KBM-7 (cell line): ENCODE measurements at regions not wholly inside any gene's neighbourhood (a gene's known extent, or its start where the extent isn't known, plus 50 kb on each side); places are given as distances from the start of the nearest gene placed in this dataset.

ENCODE experiments used
- DNase-seq: peaks from one replicate; pipeline ENCODE4 v3.0.0-alpha.2; 2015
- in situ Hi-C: fragments of 300-500 bp; cut with MboI; formaldehyde crosslinking; loops from 2 replicates; pipeline ENCODE4 v1.14.3; 2020; ENCODE audit warnings: low sequenced_read_pairs, low pct_unique_long_range_greater_than_20kb, mixed read lengths

DNA sequence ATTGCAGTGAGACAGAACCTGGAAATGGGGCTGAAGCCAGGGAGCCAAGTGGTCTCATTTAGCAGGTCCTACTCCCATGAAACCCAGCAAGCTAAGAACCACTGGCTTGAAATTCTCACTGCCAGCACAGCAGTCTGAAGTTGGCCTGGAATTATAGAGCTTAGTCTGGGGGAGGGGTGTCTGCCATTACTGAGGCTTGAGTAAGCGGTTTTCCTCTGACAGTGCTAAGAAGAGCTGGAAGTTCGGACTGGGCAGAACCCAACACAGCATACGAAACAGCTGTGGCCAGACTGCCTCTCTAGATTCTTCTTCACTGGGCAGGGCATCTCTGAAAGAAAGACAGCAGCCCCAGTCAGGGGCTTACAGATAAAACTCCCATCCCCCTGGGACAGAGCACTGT, 305.7 kb upstream of the SETBP1 start:
- no peak for DNase-seq
- in situ Hi-C loops = no loop called here

DNA sequence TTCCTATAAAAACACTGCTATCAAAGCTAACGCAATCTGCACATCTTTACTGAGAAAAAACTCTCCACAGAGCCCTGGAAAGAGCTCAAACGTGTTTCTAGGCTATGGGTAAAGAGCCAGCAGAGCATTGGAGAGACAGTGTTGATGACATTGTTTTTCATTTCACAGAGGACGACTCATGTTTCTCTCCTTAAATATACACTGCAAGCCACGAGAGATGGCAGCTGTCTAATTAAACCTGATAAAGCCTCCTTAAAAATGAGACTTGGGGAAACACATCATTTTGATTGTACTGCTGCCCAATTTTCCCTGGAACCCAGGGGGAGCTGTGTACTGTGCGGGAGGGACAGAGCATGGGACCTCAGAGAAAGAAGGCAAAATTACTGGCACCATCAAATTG, 294.3 kb upstream of the SETBP1 start:
- in situ Hi-C loops = no loop called here
- DNase-seq = no peak

DNA sequence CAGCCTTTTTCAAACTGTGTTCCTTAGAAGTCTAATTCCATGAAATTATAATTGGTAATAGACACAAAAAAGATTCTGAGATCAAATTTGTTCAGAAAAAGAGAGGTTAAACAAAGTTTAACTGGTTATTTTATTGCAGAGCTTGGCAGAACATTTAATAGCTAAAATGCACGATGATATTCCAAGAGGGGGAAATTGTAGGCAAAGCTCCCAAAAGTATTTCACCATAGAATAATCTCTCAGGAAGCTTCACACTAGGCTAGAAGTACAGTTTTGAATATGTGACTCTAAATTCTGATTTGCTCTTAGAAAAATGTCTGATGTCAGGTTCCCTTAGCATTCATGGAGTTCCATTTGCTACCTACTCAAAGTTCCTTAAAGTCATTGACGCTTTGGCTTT, 292.4 kb upstream of the SETBP1 start:
- DNase-seq = no peak
- in situ Hi-C loops = no loop called here

DNA sequence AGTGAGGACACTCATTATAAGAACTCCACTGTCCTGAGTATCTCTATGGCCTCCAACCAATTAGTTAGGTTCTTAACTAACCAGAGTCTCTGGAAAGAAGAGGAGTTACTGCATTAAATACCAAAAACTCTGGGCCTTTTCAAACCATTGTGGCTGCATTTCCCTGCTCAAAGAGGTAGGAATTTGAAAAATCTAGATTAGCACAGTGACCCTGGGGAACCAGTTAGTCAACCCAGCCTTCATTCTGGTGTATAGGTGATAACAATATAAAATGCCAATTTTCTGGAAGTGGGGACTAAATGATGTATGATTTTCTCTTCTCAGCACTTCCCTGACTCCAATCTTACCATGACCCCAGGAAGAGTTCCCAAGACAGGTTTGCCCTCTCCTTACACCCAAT, 287.8 kb upstream of the SETBP1 start:
- in situ Hi-C loops = no loop called here

DNA sequence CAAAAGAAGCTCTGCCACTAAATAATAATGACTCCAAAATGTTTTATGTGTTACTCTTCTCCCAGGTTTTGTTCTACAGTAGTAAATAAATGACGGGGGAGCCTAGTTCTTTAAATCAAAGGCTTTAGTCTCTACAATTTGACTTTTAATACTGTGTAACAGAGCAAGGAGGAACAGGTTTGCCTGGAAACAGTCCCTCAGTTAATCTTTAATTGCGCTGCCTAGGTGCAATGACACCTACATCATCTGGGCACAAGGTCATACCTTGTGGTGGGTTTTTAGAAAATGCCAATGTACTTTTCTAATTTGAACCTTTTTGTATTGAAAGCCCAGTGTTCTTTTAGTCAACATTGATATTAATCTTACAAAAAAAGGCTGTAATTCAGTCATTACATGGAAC, 287.3 kb upstream of the SETBP1 start:
- in situ Hi-C loops = no loop called here
- no peak for DNase-seq

More for the DNA sequence above, 287.8 kb upstream of the SETBP1 start:
- no peak for DNase-seq

DNA sequence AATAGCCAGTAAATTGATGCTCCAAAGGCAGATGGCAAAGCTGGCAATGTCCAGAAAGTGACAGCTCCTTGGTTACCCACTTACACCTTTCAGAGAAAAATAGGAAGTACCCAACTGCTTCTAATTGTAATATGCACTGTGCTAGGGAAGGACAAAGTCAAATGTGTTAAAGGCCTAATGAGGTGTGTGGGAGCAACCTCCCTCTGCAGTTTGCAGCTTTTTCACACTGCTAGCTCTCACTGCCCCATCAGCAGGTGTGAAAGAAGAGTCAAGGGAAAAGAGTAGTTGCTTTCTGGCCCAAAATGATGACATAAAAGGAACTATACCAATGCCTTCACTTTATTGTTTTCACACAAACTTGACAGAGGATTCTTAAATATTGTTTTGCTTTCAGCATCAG, 284.1 kb upstream of the SETBP1 start:
- no peak for DNase-seq
- in situ Hi-C loops = no loop called here

DNA sequence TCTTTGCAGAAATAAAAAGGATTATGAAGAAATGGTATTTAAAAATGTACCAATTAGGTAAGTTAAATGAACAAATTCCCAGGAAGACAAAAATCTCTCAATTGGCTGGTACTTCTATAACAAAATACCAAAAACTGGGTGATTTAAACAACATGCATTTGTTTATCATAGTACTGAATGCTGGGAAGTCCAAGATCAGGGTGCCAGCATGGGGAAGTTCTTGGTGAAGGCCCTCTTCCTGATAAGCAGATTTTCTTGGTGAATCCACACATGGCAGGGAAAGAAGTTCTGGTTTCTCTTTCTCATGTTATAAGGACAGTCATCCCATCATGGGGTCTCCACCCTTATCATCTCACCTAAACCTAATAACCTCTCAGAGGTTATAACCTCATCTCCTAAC, 271.6 kb upstream of the SETBP1 start:
- no peak for DNase-seq
- in situ Hi-C loops = no loop called here

DNA sequence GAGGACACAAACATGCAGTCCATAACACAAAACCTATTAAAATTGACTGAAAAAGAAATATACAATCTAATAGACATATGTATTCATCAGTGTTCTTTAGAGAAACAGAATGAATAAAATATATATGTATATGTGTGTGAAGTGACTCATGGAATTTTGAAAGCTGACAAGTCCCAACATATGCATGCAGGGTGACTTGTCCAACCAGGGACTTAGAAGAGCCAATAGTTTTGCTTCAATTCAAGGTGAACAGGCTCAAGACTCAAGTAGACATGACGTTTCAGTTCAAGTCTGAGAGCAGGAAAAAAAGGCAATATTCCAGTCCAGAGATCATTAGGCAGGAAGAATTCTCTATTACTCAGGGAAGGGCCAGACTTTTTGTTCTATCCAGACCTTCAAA, 271.2 kb upstream of the SETBP1 start:
- in situ Hi-C loops = no loop called here
- no peak for DNase-seq

DNA sequence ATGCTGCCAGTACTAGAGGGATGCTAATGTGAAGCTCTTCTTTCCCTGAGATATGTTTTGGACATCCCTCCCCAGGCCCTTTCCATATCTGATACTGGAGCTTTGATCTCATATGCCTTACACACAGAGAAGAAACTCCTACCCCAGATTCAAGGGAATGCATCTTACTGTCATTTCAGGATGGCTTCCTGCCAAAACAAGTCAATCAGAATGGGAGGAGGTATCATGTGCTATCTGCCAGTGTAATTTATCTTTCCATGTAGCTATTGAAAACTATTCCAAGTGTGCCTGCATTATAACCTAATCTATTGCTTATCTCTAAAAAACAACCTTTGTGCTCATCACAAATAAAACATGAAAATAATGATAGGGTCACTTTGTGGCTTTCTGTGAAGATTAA, 269.9 kb upstream of the SETBP1 start:
- DNase-seq = no peak
- in situ Hi-C loops = no loop called here

DNA sequence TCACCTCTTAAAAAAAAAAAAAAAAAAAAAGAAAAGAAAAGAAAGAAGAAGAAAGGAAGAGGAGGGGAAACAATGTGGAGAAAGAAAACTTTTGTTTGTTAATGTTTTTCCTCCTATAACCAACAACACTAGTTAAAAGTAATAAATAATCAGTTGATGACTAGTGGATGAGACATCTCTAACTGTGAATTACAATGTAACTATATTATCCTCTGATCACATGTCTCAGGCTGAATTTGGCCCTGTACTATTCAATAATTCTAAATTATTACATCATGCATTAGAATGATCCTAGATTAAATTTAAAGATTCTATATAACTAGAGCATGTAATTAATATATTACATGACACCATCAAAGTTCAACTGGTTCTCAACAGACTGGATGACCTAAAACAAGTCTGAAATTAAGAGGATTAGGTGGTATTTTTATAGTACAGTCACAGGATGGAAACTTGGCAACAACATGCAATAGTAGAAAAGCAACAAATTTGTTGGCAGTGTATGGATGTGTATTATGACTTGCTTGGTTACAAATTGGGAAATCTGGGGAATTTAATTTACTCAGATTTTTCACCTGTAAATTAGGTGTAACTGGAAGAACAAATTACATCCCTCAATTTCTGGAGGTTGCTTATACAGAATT, 269.3 kb upstream of the SETBP1 start:
- DNase-seq = no peak
- in situ Hi-C loops = no loop called here

DNA sequence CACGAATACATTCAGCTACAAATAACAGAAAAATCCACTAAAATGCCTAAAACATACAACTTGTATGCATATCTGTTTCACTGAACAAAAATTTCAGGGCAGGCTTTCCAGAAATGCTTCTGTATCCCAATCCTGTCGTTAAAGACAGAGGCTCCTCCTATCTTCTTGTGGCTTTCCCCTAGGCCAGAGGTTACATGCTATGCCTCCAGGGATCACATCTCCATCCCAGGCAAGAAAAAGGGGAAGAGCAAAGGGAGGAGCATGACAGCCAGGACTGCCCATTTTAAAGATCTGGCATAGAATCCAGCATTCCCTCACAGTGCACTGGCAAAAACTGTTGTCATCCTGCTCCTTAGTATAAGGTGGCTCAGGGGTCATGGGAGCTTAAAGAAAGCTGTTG, 268.7 kb upstream of the SETBP1 start:
- DNase-seq = no peak
- in situ Hi-C loops = no loop called here

DNA sequence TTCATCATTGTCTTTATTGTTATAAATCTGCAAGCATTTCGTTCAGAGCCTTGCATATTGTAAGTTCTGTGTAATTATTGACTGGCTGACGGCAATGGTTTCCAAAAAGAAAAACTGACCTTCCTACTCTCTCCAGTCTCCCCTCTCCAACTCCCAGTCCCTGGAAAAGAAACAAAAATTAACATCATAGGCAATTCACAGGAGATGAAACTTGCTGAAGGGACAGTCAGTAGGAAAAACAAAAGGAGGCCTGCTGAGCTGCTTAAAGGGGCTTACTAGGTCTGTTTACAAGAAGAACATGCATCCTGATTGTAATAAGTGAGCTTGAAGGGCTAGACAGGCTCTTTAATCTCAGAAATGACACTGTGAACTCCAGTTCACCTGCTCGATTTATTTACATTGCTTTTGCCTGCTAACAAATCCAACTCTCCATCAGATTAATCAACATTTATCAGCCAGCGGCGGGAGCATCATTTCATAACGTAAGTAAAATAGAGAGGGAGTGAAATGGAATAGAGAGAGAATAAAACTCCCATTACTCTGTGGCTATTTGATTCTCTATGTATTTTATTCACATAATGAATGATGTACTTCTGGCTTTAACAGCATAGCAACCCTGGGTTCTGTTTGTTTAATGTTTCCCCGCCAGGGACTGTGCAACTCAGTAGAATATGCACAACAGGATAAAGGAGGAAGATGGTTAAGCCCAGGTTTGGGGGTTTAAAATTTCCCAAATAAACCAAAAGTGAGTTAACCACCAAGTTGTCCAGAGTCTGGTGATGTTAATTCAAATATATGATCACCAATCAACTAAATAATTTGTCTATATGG, 256.7 kb upstream of the SETBP1 start:
- in situ Hi-C loops = no loop called here
- no peak for DNase-seq

DNA sequence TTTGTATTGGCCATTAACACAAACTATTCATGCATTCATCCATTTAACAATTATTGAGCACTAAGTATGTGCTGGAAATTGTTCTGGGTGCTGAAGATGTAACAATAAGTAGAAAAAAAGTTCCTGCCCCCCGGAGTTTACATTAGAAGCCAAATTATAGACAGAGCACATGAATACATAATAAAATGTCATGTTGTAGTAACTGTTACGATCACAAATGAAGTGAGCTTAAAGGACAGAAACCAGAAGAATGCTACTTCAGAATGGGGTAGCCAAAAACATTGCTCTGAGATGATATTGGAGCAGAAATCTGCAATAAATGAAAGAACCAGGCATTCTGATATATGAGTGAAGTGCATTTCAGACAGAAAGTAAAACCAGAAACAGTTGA, 256.0 kb upstream of the SETBP1 start:
- DNase-seq = no peak
- in situ Hi-C loops = no loop called here

DNA sequence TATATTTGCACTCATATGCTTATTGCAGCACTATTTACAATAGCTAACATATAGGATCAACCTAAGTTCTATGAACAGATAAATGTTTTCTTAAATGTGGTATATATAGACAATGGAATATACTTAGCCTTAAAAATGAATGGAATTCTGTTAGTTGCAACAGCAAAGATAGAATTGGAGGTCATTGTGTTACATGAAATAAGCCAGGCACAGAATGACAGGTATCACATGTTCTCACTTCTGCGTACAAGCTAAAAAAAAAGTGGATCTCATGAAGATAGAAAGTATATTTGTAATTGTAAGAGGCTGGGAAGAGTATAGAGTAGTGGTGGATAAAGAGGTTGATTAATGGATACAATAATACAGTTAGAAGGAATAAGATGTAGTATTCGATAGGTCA, 255.5 kb upstream of the SETBP1 start:
- in situ Hi-C loops = no loop called here
- no peak for DNase-seq

DNA sequence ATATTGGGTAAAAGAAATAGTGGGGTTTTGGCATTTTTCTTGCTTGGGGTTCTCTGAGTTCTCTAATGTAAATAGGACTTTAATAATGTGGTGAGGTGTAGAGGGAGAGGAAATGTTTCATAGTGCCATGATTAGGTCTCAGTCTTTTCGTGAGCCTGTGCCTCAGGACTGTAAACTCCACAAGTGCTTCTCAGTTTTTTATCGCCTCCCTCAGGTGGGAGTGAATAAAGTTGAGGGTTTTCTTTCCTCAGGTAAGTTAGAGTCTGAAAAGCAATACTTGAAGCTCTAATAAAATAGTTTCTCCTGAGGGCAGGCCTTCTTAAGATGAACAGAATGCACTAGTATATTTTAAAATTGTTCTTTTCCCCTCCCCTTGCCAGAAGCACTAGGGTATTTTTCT, 243.1 kb upstream of the SETBP1 start:
- in situ Hi-C loops = no loop called here
- no peak for DNase-seq

DNA sequence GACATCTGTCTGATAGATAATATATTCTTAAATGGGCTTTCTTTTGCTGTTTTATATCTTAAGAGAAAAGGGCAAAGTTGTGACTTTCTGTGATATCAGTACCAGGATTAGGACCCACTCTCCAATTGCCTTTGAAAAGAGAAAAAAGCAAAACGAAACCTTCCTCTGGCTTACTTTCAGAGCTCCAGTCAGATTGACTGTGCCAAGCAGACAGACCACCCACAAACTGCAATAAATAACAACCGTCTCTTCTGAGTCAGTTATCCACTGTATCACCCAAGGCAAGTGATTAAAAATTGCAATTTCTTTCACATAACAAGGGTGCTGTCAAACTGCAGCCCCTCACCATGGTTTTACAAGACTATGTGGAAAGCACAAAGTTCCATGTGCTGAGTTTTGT, 230.5 kb upstream of the SETBP1 start:
- in situ Hi-C loops = no loop called here
- DNase-seq = no peak

DNA sequence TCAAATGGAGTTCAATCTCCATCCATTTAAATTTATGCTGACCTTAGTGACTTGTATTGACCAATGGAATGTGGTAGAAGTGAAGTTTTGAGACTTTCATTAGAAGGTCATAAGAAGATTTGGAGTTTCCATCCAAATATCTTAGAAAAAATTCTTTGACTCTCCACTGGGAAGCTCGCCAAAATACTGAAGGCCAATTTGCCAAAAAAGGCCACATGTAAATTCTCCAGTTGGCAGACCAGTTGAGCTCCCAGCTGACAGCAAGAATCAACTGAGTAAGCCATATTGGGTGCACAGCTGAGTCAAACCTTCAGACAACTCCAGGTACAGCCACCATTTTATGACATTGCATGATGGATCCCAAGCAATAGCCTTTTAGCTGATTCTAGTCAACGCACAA, 228.3 kb upstream of the SETBP1 start:
- in situ Hi-C loops = no loop called here
- DNase-seq = no peak

DNA sequence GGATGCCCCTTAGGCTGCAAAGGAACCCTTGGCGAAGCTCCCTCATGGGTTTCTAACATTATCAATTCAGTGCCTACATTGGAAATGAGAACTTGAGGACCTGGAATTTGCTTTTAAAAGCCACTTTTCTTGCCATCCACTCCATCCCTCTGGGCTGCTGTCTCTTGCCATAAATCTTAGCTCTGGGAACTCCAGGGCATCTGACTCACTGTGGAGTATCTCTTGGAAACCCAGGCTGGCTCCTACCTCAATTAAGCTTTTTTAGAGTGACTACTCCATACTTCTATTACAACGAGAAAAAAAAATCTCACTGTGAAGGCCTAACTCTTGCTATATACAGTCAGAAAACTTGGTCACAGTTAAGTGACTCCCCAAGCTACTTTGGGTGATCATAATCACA, 227.2 kb upstream of the SETBP1 start:
- in situ Hi-C loops = no loop called here
- no peak for DNase-seq

DNA sequence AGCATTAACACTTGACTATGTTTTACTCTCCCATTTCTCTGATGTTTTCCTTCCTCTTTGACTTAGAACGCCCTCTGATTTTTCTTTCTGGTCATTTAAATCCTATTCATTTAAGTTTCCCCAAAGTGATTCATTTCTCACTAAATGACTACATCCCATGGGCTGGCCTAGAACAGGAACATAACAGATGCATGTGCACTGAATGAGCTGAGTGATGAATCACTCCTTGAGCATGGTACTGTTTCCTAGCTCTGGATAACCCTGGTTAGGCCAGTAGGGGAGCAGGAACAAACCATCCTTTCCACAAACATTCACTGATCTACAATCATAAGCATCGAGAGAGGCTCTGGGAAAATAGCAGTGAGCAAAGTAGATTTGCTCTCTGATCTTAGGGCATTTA, 221.9 kb upstream of the SETBP1 start:
- in situ Hi-C loops = no loop called here
- DNase-seq = no peak

DNA sequence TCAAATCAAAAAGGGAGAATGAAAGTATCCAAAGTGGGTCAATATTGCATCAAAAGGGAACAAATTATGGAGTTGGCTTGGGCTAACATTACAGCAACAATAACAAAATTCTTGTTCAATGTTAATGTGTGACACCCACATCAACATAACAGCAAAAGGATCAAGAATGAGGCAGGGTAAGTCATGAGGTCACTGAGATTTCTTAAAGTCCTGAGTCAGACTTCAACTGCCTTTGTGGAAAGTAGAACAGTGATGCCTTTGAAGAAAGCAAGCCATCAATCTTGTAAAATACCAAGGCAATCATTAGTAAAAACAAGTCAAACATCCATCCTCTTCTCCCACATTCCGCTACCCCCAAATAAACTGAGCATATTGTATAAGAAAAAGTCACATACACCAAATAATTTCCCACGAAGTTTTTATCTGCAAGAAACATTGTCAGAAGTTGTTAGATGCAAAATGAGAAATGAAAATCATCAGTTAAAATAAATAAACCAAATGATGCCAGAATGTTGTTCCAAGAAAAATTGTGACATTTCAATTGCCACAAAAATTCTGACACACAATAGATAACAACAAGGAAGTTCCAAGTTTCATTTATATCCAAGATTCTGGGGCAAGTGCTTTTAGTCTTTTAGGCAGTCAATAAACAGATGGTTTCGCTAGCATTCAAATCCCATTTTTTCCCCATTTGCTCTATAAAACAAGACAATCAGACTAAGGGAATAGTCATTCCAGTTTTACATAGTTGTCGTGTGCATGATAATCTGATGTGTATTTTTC, 216.1 kb upstream of the SETBP1 start:
- no peak for DNase-seq
- in situ Hi-C loops = no loop called here
